Adrenal gland (tissue), 5 donors: ENCODE measurements at regions not wholly inside any gene's neighbourhood (a gene's known extent, or its start where the extent isn't known, plus 50 kb on each side); places are given as distances from the start of the nearest gene placed in this dataset.

Experiments used
- CTCF ChIP-seq, 6 experiments: fragments of 450-650 bp in 4 of 6; fragments of 200-600 bp in 2 of 6; sonication (generic) in 1 of 6; IDR thresholded peaks; 1 replicate in 5 of 6; 2 replicates in 1 of 6; pipeline versions ENCODE4 v1.5.1 to v1.8.0; 2016 to 2021; ENCODE audit warnings: antibody characterized with exemption in 6 of 6, mild to moderate bottlenecking in 2 of 6, moderate library complexity in 1 of 6
- POLR2A ChIP-seq, 2 donors: fragments of 450-650 bp; IDR thresholded peaks; one replicate each; pipeline ENCODE4 v1.6.1; 2017; ENCODE audit warnings: antibody characterized with exemption in 2 of 2, mild to moderate bottlenecking in 2 of 2, moderate library complexity in 1 of 2
- donor health status: DM: no; HTN: no; CAD: no.

GRCh38 chr10:83685458-83685857 lies 453.9 kb upstream of the GHITM start:
- TF ChIP-seq POLR2A (IDR thresholded peaks at IDR 0.05) = no peak
- no peak for TF ChIP-seq CTCF (IDR thresholded peaks at IDR 0.05)
